G401 (cell line): ENCODE measurements at regions not wholly inside any gene's neighbourhood (a gene's known extent, or its start where the extent isn't known, plus 50 kb on each side); places are given as distances from the start of the nearest gene placed in this dataset.
"Not testable (repeated sequence)": the region's sequence is repeated elsewhere in the genome, so short reads cannot be mapped to it uniquely, and the experiment has no call there.

Source experiments
- DNase-seq: peaks from one replicate; pipeline ENCODE4 v3.0.0-alpha.2; 2015; ENCODE audit warnings: low spot score
- in situ Hi-C: cut with HindIII; loops from 2 replicates; pipeline ENCODE4 v1.10.0; 2016; ENCODE audit warnings: low sequenced_read_pairs, mixed read lengths

DNA sequence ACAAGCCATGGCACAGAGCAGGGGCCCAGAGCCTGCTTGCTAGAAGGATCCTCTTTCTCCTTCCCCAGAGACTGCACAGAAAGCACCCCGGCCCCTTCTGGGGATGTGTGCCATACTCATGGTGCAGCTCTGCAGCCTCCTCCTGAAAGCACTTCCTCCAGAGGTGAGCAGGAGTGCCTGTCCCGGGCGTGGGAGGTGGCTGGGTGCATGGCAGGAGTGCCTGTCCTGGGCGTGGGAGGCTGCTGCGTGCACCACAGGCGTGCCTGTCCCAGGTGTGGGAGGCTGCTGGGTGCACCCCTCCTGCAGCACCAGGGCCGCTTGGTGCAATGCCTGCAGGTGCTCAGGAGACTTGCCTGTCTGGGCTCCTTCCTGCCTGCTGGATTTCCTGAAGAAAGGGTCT, 913.3 kb downstream of the UQCRFS1 start:
- DNase-seq, result no peak
- in situ Hi-C loops, result no loop called here

DNA sequence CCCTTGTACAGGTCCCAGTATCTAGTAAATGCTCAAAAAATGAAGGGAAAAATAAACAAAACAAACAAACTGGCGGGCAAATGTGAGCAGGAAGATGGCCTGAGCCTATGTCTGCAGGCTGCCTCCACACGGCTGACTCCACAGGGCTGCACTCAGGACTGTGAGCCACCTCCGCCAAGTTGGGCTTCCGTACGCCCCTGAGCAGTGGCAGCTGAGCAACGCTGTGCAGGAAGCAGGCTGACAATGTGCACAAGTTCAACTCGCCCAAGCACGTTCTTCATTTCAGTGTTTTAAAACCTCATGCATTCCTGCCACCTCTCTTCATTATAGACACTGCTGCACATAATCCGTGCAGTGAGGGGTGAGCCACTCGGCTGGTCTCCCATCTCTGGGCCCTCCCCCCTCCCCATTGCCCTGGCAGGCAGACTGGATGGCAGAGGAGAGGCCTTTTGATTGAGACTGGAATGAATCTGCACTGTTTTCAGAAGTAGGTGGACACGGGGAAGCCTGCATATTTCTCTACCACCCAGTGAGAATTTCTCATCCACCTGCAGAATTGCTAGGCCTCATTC, 915.3 kb downstream of the UQCRFS1 start:
- no peak for DNase-seq
- in situ Hi-C loops, result no loop called here

DNA sequence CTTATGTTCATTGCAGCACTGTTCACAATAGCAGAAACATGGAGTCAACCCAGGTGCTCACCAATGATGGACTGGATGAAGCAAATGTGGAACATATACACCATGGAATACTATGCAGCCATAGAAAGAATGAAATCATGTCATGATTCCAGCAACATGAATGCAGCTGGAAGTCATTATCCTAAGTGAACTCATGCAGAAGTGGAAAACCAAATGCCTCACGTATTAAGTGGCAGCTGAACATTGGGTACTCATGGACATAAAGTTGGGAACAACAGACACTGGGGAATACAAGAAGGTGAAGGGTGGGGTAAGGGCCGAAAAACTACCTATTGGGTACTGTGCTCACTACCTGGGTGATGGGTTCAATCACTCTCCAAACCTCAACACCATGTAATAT, 915.9 kb downstream of the UQCRFS1 start:
- DNase-seq, result no peak
- in situ Hi-C loops, result no loop called here

DNA sequence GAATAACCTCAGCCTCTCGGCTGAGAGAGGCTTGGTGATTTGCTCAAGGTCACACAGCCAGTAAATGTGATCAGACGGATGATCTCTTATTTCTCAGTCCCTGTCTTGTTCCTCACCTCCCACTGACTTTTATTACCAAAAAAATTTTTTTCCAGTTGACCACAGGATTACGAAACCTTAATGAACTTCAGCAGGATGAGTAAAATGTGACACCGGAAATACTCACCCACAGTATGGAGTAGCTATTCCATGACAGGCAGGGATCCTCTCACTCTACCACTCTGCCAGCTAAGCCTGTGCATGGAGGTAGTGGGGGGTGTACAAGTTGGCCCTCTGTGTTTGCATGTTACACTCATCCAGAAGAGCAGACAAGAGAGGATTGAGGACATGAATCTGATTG, 916.4 kb downstream of the UQCRFS1 start:
- DNase-seq, result no peak
- in situ Hi-C loops, result no loop called here

DNA sequence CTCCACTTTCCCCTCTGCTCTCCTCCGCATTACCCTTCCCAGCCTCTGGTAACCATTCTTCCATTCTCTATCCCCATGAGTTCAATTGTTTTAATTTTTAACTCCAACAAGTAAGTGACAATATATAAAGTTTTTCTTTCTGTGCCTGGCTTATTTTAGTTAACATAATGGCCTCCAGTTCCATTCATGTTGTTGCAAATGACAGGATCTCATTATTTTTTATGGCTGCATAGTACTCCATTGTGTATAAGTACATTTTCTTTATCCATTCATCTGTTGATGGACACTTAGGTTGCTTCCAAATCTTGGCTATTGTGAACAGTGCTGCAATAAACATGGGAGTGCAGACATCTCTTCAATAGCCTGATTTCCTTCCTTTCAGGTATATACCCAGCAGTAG, 918.0 kb downstream of the UQCRFS1 start:
- in situ Hi-C loops, DNase-seq: not testable (repeated sequence)

DNA sequence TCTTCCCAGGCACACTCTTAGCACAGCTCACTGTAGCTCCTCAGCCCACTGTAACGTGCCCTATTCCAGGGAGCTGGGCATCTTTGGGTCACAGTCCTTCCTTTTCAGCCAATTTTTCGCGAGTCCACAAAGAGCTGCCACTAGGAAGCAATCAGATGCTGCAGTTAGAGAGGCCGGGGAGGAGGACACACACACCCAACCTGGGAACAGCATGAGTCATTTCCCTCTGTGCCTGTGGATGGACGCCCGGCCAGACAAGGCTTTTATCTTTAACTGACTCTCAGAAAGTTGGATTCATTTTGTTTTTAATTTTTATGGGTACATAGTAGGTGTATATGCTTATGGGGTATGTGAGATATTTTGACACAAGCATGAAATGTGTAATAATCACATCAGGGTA, 918.6 kb downstream of the UQCRFS1 start:
- in situ Hi-C loops, result no loop called here
- no peak for DNase-seq

DNA sequence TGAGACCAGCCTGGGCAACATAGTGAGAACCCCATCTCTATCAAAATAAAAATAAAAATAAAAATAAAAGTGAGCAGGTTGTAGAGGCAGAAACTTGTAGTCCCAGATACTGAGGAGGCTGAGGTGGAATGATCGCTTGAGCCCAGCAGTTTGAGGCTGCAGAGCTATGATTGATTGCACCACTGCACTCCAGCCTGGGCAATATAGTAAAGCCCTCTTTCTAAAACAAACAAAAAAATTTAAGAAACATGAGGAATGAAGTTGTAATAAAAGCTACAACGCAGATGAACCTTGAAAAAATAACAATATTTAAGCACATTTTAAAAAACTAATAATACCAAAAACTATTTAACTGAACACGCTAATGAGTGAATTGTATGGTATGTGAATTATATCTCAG, 919.3 kb downstream of the UQCRFS1 start:
- DNase-seq, result no peak
- in situ Hi-C loops, result no loop called here

DNA sequence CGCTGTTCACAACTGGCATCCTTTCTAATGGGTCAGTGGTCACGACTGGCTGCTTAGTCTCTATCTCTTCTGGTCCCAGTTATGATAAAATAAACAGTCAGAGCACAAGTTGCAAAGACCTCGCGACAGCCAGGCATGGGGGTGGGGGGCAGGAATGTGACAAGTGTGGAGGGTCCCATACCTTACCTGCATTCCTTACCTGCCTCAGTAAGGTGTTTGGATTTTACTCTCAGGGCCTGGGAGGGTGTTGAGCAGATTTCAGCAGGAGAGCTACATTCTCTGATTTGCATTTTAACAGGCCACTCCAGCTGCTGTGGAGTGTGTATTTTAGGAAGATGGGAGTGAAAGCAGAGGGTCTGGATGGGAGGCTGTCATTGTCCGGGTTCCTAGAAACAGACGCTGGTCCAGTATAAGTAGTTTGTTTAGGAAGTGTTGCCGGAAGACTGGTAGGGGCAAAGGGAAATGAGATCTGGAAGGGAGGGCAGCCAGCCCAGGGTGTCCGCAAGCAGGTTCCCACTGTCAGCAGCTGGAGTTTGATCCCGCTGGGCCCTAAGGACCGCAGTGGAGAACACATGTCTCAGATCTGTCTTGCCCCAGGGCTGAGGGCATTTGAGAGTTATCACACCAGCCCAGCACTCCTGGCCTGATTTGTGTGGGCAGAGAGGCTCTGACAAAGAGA, 920.0 kb downstream of the UQCRFS1 start:
- no peak for DNase-seq
- in situ Hi-C loops, result no loop called here

DNA sequence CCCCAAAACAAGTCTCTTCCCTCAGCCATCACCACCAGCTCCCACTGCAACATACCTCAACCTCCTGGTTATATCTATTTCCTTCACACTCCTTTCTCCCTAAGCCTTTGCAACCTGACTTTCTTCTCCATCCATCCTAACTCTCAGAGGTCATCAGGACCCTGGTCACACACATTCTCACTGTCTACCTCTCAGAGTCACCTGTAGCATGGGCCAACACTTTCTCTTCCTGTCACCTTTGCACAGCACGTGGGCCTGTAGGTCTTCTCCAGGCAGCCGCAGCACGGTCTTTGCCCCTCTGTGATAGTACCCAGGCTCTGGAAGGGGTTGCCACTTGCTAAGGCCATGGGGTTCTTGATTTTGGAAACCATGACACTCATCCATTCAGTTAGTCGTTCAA, 921.1 kb downstream of the UQCRFS1 start:
- in situ Hi-C loops, result no loop called here
- no peak for DNase-seq

DNA sequence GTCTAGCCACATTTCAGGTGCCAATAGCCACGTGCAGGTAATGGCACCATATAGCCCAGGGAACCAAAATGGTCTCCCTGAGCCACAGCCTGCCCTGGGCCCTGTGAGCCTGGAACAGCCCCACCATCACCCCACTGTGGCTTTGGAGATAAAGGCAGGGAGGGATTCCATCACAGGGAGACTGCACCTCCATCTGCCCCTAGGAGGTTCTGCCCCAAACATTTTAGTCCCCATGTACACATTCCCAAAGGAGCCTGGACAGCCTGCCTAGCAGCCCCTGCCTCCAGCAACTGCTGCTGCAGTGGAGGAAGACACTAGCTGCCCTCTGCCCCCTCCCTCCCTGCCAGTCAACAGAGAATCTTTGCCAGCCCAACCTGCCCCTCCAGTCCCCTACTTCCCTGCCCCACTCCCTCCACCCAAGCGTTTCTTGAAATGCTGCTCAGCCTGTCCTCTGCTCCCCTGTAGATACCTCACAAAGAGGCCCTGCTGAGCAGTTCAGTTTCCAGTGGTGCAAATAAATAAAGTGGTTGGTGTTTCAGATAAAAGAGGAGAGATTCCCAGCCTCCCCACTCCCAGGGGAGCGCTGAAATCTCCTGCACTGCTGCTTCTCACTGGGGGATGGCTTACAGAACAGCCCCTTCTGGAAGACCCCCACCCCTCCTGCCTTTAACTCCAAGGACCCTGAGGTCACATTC, 921.8 kb downstream of the UQCRFS1 start:
- DNase-seq, result no peak
- in situ Hi-C loops, result no loop called here

DNA sequence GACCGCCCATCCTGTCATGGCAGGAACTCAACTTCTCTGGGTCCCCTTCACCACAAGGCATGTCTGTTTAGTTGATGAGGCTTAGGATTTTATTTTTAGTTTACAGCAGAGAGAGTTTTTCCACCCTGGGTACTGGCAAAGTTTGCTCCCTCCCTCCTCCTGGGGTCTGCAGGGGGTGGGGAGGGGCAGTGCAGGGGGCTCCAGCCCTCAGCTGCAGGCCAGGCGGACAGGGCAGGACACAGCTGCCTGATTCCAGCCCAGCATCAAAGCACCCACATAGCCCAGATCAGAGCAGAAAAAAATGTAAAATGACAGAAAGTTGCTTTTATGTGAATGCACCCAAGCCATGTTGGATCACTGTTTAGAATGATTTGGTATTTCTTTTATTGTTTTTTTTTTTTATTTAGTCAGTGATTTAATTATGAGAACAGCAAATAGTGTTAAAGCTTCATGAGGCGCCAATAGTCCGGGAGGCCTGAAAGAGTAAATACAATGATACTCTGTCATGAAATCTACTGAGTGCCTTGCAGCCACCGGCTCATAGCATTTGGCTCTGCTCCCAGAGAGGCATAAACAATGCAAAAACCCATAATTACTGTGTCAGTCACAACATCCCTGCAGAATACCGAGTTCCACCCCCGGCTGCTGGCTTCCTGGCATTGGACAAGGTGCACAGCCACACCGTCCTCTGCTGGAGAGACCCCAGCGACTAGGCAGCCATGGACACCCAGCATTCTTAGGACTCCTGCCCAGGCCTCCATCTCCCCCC, 923.5 kb downstream of the UQCRFS1 start:
- in situ Hi-C loops, result no loop called here
- peak; percentile 40 for DNase-seq

DNA sequence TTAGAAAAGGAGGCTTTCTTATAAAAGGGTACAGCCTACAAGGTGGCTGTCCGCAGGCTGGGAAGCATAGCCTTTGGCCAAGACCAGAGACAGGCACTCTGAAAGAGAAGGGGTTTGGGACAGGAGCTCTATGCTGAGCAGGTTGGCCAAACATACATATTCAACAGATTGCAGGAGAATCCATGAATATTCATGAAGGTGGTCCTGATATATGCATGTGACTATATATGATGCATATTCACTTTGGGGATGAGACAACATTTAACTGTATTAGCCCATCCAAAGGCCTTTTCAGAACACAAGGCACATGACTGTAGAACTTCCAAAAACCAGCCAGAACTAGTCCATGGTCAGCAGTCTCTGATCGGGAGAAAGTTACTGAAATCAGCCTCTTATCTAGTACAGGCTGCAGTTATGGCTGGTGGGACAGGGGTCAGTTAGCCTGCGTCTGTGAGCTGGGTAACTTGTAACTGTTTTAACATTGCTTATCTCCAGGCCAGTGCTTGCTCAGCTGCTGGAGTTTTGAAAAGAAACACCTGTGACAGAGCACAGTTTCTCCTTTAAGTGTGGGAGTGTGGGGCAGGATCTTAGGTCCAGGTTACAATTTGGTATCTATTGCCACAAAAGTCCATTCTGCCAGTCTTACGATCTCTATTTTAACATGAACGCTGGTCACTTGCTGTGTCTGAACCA, 924.2 kb downstream of the UQCRFS1 start:
- in situ Hi-C loops, result no loop called here
- DNase-seq, result no peak

DNA sequence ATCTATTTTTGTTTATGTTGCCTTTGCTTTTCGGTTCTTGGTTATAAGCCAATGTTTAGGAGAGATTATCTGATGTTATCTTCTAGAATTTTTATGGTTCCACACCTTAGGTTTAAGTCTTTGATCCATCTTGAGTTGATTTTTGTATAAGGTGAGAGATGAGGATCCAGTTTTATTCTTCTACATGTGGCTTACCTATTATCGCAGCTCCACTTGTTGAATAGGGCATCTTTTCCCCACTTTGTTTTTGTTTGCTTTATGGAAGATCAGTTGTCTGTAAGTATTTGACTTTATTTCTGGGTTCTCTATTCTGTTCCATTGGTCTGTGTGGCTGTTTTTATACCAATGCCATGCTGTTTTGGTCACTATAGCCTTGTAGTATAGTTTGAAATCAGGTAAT, 927.0 kb downstream of the UQCRFS1 start:
- no peak for DNase-seq
- in situ Hi-C loops, result no loop called here

DNA sequence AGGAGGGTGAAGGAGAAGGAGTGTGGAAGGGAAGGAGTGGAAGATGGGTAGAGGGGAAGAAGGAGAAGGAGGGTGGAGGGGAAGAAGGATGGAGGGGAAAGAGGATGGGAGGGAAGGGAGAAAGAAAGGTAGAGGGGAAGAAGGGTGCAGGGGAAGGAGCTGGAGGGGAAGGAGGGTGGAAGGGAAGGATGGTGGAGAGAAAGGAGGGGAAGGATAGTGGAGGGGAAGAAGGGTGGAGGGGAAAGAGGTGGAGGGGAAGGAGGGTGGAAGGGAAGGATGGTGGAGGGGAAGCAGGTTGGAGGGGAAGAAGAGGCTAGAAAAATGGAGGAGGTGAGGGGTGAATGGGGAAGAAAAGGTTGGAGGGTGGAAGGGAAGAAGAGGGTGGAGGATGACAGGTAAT, 927.9 kb downstream of the UQCRFS1 start:
- in situ Hi-C loops, result no loop called here
- DNase-seq, result no peak

DNA sequence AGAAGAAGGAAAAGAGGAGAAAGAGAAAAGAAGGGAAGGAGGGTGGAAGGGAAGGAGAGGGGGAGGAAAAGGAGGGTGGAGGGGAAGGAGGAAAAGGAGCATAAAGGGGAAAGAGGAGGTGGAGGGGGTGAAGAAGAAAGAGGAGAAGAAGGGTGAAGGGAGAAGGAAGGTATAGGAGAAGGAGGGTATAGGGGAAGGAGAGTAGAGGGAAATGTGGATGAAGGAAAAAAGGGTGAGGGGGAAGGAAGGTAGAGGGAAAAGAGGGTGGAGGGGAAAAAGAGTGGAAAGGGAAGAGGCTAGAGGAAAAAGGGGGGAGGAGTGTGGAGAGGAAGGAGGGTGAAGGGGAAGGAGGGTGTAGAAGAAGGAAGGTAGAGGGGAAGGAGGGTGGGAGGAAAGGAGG, 928.6 kb downstream of the UQCRFS1 start:
- no peak for DNase-seq
- in situ Hi-C loops, result no loop called here

DNA sequence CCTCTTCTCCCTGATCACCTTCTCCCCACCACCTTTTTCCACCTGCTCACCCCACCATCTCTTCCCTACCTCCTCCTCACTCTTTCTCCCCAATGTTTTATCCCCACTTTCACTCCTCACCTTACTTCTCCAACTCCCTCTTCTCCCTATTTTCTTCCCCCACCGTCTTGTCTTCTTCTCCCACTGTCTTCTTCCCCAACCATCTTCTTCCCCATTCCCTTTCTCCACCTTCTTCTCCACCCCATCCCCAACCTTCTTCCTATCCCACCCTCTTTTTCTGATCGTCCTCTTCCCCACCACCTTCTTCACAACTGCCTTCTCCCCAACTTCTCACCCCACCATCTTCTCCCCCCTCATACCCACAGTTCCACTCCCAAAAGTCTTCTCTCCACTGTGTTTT, 929.4 kb downstream of the UQCRFS1 start:
- in situ Hi-C loops, result no loop called here
- DNase-seq, result no peak

DNA sequence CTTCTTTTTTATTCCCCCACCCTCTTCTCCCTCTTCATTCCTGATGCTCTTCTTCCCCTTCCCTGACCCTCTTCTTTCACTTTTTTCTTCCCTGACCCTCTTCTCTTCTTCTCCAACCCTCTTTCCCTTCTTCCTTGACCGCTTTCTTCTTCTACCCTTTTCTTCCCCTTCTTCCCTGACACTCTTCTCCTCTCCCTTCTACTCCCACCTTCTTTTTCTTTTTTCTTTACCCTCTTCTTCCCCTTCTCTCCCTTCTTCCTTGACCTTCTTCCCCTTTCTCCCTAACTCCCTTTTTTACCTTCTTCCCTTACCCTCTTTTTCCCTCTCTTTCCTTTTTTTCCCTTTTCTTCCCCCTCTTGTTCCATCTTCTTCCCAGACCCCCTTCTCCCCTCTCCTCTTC, 931.3 kb downstream of the UQCRFS1 start:
- in situ Hi-C loops, result no loop called here

DNA sequence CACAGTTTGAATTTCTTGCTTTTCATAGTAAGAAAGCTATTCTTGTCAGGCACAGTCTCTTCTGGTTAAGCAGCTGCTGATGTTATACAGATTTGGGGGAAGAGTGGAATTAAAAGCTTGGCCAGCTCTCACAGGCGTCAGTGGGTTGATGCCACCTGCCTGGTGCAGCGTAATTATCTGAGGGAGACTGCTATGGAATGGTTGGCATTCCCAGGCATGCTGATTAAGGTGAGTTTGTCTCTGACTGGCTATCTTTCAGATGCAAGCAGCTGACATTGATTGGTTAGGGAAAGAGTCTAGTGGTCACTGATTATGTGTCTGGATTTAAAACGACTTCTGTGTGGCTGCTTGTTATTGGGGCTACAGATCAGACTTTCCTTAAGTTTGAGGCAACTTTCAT, 948.4 kb downstream of the UQCRFS1 start:
- in situ Hi-C loops, result no loop called here

More for the DNA sequence above, 931.3 kb downstream of the UQCRFS1 start:
- DNase-seq, result no peak

DNA sequence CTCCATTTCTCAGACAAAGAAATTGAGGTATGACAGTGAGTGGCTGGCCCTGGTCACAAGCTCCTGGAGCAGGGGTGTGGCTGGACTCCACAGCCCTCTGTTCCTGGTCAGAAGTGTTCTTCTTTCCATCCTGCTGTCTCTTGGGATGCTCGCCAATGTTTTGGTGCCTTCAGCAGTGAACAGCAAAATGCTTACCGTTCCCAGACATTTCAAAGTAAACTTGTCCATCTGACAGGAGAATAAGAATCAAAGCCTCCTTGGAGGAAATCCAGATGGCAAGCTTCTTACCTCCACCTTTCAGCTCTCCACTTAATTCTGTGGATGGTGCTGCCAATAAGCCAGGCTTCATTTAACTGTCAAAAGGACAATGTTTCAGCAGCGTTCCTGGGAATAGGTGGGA, 954.1 kb downstream of the UQCRFS1 start:
- in situ Hi-C loops, result no loop called here
- peak; percentile 16 for DNase-seq

More for the DNA sequence above, 948.4 kb downstream of the UQCRFS1 start:
- DNase-seq, result no peak

DNA sequence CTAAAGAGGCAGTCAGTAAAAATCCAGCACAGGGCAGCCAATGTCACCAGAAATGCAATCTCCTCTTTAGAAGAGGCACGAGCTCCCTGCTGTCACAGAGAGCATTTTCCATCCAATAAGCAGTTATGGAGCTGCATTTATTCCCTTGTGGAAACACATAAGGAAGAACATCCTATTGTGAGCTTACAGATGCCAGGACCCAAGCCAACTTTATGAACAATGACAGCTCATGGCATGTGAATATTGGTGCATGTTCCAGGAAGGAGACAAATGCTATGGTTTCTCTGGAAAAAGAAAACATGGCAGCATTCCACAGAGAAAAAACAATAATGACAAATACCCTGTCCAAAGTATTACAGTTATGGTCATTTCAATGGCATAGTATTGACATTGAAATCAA, 955.6 kb downstream of the UQCRFS1 start:
- DNase-seq, result no peak
- in situ Hi-C loops, result no loop called here
